Skin of body (tissue), 1 donor: ENCODE measurements at regions not wholly inside any gene's neighbourhood (a gene's known extent, or its start where the extent isn't known, plus 50 kb on each side); places are given as distances from the start of the nearest gene placed in this dataset.
A peak's percentile ranks its signal among the peaks of the same experiment; 100 is the strongest.

Source experiments
- DNase-seq: peaks from one replicate; lab custom pipeline; 2025; lab: John Stamatoyannopoulos, UW

- no peak for DNase-seq
Measured at GRCh38 chr13:70896136-70896535, 787.9 kb upstream of the KLHL1 start.

GRCh38 chr13:70895599-70895998 lies 787.3 kb upstream of the KLHL1 start:
- DNase-seq = no peak

DNA sequence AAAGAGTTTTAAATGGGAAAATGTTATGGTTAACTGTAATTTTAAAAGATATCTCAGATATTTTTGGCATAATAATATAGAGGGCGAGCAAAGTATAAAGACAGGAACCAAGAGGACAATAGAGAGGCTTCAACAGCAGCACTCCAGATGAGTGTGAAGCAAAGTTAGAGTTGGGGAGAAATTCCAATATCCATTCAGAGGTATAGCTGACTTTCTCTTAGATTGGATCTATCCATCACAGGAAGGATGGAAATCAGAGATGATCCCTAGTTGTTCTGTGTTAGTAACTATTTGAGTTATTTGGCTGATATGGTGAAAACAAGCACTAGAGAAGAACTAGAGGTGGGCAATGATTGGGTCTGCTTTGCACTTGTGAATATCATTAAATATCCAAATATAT lies 786.0 kb upstream of the KLHL1 start:
- no peak for DNase-seq

DNA sequence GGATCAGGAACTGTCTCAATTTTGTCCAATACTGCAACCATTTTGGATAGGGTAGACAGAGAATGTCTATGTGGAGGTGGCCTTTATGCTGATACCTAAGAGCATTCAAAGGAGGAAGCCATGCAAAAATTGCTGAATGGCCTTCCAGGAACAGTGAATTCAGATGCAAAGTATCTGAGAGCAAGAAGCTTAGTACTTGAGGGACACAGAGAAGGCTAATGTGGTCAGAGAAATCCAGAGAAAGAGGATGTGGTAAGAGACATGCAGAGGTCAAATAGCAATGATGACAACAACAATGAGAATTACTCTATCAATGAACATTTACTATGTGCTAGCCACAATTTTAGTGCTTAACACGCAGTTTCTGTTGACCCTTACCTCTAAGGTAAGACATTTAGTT lies 785.6 kb upstream of the KLHL1 start:
- DNase-seq = no peak

DNA sequence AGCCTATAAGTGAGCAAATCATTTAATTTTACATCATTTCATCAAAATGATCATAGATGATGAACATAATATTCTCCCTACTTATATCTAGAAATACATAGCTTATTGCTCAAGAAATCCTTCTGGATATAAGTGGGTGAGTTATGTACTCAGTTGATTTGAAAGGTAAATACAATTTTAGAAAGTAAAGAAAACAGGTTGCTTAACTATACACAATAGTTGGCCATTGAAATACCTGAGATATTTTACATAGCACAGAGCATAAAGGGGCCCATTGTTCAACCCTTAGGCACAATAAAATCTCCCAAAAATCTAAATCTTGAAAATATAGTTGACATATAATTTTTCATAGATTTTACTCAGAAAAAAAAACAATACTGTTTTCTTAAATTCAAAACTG lies 782.0 kb upstream of the KLHL1 start:
- no peak for DNase-seq

DNA sequence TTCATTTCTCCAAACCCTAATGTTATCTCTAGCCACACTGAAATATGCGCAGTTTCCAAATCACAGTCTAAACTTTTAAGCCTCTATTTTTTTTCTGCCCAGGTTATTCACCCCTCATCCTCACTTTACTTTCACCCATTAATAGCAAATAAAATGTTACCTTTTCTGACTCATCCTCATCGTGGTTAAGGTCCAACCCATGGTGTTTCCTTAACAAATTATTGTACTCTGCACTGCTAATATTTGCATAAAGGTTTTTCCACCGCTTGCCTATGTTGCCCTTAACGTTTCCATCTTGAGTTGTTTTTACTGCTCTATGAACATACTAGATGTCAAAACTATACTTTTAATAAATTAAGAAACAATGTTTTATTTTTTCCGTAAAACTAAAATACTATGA lies 780.9 kb upstream of the KLHL1 start:
- no peak for DNase-seq

DNA sequence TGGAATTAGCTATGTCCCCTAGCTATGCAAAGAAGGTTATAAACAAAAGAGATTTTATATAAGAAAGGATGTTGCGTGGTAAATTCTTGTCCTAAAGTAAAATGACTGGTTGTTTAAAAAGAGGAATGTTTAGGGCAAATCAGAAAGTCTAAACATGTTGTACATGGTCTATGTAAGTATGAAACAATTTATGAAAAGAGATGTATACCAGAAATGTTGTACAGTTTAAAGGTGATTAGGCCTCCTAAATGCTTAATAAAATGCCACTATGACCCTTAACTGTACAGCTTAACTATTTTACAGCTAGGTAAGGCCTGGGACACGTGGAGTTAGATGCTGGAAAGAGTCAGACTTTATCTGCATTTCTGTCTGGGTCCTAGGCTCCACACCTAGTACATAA lies 775.9 kb upstream of the KLHL1 start:
- no peak for DNase-seq

DNA sequence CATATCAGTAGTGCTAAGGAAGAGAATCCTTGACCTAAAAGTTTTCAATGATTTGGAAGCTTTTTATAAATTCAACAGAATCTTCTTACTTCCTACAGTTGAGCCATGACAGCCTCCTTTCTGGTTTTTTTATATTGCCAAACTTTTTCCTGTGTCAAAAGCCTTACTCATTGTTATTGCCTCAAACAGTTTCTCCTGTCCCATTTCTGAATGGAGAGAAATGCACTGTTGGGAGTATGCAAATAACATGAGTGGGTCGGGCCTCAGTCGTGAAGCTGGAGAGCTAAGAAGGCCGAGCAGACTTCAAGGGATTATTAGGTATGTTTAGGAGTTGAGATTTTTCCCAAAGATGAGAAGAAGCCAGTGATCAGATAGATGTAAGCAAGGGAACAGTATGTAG lies 766.4 kb upstream of the KLHL1 start:
- no peak for DNase-seq

- DNase-seq = no peak
Measured at GRCh38 chr13:70864731-70865130, 756.5 kb upstream of the KLHL1 start.

DNA sequence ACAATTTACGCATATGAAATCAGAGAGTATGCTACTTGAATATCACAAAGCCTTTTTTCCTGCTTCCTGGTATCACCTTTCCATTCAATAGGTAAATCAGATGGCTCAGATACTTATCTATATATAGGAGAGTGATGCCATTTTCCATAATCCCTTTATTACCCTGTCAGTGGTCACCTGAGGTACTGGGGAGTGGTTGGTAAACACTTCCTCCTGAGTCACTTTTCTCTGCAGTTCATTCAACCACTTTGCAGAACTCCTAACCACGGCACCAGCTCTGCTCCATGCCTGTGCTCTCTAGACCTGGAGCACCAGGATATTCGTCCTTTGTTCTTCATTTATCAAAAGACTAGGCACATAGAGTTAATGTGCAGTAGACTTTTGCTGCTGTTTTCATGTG lies 748.5 kb upstream of the KLHL1 start:
- no peak for DNase-seq

DNA sequence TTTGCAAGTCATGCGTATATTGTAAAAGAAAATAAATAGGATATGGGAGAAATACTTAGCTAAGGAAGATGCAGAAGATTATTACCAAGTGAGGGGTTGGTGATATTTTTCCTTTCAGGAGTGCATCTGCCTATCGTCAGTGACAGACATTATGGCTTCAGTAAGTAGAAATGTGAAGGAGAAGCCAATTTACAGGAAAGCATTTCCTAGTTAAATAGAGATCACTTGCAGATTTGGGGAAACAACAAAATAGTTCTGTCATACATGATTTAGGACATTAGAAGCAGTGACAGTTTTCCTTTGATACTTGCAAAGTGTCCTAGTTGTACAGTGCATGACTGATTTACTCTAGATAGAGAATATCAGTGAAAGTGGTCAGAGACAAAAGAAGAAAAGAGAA lies 747.8 kb upstream of the KLHL1 start:
- no peak for DNase-seq

- DNase-seq = no peak
Measured at GRCh38 chr13:70849222-70849621, 741.0 kb upstream of the KLHL1 start.

DNA sequence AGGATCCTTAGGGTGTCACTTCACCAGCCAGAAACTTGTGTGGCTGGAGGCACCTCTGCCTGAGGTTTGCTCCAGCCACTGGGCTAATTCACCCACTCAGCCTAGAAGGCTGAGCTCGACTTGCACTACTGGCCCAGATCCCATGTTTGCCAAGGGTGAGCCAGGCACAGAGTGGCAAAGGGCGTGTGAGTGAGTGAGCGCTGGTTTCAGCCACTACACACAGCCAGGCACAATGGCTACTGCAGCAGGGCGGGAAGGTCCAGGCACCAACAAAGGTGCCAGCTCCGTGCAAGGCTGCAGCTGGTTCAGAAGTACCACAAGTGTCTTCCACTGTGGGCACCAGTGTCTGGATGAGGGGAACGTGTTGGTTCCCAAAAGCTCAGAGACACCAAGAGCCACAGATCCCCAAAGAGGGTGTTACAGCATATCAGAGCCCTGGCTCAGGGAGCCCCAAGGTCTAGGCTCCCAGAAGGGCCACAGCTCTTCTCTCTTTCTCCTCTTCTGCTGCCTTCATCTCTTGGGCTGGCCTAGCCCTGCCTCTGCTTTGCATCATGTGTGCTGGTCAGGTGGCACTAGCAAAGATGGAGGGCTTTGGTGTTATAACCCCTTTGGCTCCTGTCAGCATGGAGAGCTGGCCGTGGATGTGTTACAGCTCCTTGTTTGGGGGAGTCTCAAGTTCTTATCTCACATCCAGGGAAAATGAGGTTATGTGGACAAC lies 736.3 kb upstream of the KLHL1 start:
- no peak for DNase-seq

DNA sequence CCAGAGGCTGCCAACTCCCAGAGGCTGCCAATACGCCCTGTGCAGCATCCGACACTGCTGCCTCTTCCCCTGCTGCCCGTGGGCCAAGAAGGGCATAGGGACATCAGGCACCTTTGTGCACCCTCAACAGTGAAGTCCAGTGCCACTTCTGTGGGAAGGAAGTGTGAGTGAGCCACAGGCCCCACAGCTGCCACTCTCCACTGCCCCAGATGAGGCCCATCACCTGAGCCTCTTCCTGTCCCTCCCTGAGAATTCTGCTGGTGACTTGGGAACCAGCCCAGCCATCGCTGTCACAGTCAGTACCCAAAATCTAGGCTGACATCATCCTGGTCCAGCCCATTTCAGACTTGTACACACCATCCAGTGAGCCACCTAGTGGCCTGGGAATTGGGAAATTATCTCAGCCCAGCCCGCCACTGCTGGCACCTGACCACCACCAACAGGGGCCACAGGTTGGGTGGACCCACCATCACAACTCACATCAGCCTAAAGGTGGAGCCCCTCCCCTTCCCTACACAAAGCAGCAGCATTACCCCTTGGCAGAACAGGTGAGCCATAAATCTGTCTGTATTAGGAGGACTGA lies 733.9 kb upstream of the KLHL1 start:
- no peak for DNase-seq

DNA sequence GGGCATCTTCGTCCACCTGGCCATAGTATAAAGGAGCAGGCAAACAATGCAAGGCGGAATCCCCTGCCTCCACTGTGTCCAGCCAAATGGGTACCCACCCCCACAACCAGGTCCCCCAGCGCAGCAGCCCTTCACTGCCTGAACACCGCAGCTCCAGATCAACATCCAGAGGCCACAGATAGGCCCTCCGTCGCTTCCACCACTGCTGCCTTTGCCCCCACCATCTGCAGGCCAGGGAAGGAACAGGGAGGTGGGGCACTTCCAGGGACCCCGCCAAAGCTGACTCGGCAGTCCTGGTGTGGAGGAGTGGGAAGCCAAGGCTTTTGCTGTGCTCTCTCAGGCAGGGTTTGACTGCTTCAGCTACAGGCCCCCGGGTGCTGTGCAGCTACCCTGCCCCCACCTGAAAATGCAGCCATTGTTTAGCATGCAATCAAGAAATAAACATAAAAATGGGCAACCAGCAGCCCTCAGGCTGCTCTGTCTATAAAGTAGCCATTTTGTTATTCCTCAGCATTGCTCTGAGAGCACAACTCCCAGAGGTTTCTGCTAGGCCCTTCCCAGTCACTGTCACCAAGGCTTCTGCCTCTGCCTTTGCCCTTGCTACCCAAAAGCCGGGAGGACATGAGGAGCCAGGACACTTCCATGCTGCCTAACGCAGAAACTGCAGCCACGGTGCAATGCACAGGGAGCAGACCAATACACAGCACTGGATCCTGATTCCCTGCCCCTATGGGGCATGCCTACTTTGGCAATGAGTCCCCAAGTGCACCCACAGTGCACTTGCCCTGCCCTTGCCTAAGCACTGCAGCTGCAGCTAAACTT lies 733.2 kb upstream of the KLHL1 start:
- no peak for DNase-seq

GRCh38 chr13:70835371-70835770 lies 727.1 kb upstream of the KLHL1 start:
- DNase-seq = peak; percentile 8

DNA sequence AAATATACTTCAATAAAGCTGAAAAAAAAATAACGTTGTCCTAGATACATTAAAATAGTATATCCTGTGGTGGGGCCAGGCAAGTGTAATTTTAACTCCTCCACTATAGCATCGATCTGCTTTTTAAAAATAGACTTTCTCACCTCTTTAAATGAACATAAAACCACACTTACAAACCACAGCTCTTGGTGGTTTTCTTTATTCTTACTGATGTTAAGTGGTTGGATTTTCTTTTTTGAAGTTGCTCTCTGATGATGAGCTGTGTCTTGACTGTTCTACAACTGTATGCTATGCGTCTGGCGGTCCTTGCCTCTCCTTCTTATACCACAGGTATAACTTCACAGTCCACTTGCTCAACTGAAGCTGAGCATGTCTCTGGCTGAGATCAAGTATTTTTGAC lies 721.5 kb upstream of the KLHL1 start:
- DNase-seq = no peak

- no peak for DNase-seq
Measured at GRCh38 chr13:70817576-70817975, 709.3 kb upstream of the KLHL1 start.

DNA sequence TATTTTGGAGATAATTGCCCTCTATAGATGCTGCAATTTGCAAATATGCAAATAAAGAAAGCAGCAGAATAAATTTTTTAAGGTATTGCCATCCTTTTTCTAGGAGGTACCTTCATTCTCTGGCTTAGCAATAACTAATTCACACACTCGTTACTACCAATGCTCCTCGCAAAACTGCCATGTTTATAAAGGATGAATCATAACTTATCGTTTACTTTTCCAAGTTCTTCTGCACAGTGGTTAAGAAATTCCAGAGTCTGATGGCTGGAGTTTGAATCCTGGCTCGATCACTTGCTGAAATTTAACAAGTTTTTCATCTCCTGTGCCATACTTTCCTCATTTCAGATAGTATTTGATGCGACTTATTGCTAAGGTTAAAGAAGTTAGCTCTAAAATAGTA lies 708.6 kb upstream of the KLHL1 start:
- DNase-seq = no peak

- no peak for DNase-seq
Measured at GRCh38 chr13:70814684-70815083, 706.4 kb upstream of the KLHL1 start.

DNA sequence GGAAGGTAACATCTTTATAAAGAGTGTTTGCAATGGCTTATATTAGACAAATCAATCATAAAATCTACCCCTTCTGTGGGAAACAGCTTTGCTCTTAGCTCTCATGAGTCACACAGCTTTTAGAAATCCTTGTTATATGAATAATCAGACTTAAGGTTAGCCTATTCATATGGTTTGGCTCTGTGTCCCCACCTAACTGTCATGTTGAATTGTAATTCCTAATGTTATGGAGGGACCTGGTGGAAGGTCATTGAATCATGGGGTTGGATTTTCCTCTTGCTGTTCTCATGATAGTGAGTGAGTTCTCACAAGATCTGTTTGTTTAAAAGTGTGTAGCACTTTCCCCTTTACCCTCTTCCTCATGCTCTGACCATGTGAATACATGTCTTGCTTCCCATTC lies 704.2 kb upstream of the KLHL1 start:
- no peak for DNase-seq

DNA sequence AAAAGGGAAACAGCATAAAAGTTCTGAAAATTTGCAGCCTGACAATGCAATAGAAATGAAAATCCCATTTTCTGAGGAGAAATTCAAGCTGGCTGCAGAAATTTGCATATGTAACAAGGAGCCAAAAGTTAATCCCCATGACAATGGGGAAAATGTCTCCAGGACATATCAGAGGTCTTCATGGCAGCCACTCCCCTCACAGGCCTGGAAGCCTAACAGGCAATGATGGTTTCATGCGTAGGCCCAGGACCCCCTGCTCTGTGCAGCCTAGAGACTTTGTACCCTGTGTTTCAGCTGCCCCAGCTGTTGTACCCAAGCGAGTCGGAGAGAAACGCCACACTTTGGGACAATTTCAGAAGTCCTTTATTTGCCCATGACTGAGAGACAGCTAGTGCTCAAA lies 701.3 kb upstream of the KLHL1 start:
- DNase-seq = no peak

- DNase-seq = no peak
Measured at GRCh38 chr13:70798385-70798784, 690.1 kb upstream of the KLHL1 start.
